KG1 (cell line): ENCODE measurements at regions not wholly inside any gene's neighbourhood (a gene's known extent, or its start where the extent isn't known, plus 50 kb on each side); places are given as distances from the start of the nearest gene placed in this dataset.

Experiments
- DNase-seq: peaks from one replicate; lab custom pipeline; 2025; lab: John Stamatoyannopoulos, UW

DNA sequence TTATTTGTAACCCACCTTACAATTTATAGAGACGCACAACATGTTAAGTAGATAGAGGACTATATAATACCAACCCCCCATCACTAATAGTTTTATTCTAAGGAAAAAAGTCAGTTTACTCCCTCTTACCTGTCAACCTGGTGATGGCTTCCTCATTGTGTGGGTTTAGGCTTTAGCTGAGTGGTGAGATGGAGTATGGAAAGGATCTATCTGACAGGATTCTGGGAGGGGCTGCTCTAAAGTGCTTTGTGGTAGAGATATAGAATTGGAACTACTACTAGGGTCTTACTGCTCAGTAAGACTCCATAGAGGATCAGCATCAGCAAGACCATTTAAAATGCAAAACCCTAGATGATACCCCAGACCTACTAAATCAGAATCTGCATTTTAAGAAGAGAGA, 82.1 kb upstream of the IFNE start:
- no peak for DNase-seq

DNA sequence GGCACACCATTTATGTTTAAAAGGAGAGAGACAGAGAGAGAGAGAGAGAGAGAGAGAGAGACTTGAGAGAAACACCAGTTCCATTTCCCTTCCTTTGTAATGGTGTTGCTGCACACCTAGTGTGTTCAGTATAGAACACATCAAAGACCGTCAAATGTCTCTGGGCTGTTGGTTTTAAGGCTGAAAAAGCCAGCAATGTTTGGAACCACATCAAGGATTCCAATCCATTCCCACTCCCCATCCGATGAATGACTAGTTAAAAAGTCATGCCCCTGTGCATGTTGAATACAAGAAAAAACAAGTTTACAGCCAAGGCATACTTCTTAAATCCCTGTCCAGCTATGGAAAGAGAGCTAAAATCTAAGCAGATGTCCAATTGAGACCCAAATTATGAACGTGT, 83.0 kb upstream of the IFNE start:
- DNase-seq = no peak

DNA sequence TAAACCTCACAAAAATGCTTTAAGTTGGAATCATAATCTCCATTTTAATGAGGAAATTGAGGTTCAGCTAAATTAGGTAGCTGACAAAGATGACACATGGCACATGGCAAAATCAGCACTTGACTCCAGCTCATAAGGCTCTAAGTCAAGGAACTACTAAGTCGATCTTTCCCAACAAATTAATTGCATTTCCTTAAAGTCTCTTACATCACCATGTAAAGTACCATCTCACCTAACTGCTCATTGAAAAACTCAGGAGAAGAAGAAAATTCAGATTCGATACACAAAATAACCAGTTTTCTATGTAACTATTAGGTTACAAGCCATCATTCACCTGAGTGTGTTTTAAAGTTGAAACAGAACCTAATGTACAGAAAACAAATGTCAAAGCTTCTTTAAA, 85.8 kb upstream of the IFNE start:
- no peak for DNase-seq

DNA sequence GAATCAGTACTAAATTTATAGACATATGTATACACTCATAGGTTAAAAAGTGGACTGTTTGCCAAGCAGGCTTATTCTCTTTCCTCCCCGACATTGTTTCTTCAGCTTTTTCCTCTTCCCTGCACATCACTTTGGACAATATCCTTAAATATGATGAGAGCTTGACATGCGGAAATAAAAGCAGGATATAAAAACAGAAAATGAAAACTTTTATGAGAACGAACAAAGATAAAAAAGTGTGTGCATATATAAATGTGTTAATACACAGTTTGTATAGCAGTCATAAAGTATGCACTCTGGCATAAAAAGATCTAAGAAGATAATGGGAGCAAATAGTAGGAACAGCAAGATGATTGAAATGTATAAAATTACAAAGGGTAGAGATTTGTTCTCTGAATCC, 86.4 kb upstream of the IFNE start:
- DNase-seq = no peak

DNA sequence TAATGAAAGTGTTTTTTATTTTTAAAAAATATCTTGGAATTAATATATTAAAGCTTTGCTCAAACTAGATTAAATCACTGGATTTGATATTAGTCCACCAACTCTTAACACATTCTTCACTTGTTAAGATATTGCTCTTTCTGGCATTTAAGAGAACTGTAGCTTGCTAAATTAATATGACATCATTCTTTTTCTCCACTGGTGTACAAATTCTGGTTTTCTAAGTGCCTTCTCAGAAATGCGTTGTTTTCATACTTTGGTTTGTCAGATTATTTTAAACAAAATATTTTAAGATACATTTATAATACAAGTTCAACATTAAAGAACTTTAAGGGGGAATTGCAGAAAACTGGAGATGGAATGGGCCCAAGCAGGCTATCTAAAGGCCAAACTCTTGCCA, 87.6 kb upstream of the IFNE start:
- no peak for DNase-seq

DNA sequence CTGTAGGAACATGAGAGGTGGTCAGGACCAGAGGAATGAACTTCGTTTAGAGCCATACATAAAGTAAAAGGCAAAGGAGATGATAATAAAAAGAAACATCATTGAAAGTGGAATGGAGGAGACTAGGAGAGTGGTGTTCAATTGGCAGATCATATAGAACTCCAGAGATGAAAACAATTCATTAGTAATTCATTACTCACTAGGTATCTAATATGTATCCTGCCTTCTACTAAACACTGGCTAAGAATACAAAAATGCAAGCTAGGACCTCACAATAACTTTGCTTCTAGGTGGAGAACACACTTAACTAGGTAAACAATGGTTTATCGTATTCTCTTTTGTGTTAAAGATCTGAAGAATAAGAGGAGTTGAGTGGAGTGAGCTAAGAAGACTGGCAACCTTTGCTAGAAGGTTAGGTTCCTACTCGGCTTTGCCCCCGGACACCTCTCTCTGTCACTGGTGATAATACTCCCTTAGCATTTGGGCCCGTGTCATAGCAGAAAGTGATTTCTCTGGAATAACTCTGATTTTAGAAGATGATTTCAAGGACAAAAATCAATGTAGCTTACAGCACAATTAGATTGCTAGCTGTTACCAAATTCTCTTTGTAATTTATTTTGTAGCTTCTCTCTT, 88.6 kb upstream of the IFNE start:
- DNase-seq = no peak

DNA sequence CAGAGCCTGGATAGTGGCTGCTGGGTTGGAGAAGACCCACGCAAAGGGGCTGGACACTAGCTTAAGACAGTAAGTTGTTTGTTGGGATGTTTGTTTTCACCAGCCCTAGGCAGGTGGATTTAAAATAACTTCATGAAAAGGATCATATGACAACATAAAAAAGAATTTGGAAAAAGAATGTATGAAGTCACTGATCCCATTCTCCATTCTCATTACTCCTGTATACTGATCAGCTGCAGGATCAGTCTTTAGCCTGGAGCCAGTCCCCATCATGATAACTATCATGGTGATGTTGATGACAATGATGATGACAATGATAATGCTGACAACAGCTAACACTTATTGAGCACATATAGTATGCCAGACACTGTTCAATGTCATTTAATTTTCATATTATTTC, 92.1 kb upstream of the IFNE start:
- DNase-seq = no peak

DNA sequence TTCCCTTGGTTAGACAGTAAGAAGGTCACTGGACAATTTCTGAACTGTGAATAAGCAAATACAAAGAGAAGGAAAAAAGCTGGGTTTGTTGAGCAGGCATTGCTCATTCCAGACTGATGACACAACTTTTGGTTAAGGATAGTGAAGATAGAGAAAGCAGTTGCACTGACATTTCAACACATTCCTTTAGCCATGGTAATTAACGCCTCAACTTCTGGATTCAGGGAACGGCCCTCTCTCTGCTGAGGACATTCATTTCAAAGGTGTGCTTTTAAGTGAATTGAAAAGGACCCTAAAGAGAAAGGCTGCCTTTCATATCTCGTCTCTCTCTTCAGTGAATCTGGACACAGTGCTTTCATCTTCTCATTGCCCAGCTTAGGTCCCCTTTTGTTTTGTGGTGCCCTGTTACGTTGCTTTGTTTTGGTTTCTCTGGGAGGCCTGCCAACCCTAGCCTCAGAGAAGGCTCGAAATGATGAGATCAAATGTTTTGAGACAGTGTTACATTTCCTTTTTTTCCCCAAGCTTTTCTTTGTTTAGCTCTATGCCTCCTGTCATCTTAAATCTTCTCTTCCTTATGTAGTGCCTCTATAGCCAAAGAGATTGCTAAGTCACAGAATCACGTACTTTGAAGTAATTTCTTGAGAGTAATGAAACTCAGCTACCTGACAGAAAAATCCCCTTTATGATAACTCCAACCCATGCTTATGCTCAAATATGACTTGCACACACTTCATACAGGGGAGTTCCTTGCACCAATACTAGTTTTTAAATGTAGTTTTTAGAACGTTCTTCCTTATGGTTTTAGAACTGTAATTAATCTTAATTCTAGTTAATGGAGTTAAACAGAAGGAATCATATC, 94.4 kb upstream of the IFNE start:
- DNase-seq = no peak

DNA sequence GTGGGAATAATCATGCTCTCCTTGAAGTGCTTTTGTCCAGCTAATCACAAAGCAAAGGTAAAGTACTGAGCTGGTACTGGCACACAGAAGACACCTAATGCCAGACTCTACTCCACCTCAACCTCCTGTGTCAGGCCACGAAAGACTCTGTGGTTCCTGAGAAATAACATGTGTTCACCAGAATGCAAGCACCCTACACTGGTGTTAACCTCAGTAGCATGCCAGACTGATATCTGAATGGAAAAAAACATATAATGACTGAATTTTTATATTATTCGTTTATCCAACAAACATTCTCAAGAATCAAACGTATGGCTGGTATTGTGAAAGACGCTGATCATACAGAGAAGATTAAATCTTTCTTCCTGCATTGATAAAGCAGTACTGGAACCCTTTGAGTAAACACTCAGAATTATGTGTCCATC, 97.1 kb upstream of the IFNE start:
- DNase-seq = no peak

DNA sequence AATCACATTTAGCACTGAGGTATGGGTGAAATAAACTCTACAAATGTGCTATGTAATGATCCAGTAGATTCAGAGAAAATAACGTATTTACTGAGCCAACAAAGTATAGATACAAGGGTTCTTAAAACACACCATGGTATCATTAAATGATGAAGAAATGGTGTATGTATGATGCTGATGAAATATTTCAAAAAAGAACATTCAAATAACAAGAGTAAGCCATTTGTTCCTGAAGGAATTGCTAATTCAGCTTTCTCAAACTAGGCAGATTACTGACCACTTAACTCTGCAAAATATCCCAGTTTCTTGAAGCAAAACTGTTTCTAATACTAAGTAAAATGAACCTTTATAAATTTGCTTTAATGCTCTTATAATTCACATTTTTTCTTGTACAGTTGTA, 97.6 kb upstream of the IFNE start:
- no peak for DNase-seq

DNA sequence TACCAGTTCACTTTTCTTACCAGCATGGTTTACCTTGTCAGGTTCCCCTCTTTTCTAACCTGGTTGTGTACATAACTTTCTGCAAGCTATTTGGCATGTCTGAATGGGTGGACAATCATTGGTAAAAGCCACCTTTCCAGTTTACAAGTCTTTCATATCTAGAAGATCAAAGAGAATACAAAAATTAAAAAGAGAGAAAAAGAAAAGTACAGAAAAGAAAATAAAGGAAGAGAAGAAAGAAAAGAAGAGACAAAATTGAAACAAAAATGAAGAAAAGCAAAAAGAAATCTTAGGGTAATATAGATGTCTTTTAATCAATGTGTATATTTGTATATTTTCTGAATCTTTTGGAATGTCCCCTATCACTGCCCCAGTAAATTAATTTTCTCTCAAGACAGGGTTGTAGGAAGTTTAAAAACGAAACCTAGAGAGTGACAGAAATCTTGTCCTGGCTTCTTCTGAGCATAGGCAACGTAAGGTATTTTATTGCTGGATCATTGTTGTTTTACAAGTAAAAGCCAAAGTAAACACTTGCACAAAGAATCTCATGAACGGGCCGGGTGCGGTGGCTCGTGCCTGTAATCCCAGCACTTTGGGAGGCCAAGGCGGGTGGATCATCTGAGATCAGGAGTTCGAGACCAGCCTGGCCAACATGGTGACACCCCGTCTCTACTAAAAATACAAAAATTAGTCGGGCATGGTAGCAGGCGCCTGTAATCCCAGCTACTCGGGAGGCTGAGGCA, 98.7 kb upstream of the IFNE start:
- no peak for DNase-seq

DNA sequence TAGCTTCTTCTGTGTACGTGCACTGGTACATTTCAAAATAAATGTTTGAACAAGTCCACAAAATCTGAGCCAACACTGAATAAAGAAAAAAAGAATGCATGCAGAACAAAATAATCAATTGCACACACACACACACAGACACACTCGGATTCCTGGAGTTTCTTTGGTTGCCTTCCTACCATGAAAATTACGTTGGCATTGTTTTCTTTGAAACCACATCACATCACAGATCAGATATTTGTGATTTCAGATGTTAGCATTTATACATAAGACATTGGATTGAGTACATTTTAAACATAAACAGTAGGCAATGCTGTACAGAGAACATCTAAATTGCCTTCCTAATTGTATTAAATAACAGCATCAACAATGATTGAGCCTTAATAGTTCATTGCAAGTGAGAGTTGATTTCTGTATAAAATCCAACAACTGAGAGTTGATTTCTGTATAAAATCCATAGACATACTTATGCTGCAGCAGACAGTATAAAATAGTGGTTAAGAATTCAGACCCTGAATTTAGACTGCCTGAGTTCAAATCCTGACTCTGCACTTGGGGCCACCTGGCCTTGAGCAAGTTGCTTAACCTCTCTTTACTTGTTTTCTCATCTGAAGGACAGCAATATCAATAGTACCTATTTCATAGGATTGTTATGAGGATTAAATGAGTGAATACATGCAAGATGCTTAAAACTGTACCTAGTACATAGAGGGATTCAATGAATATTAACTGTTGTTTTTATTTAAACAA, 101.7 kb upstream of the IFNE start:
- no peak for DNase-seq

DNA sequence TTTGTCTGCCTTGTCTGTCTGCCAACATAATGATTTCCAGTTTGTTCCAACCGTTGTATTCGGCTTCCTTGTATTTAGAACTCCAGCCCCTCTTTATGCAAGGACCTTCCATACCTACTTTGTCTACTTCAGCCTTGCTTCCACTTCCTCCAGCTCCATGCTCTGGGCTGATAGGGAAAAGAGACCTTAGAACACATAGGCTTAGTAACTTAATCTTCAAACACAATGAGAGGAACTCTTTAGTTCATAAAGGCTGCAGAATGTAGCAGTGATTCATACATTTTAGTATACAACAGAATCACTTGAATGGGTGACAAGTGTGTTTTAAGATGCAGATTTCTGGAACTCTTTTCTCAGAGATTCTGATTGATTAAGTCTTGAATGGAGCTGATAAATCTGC, 102.8 kb upstream of the IFNE start:
- DNase-seq = no peak

DNA sequence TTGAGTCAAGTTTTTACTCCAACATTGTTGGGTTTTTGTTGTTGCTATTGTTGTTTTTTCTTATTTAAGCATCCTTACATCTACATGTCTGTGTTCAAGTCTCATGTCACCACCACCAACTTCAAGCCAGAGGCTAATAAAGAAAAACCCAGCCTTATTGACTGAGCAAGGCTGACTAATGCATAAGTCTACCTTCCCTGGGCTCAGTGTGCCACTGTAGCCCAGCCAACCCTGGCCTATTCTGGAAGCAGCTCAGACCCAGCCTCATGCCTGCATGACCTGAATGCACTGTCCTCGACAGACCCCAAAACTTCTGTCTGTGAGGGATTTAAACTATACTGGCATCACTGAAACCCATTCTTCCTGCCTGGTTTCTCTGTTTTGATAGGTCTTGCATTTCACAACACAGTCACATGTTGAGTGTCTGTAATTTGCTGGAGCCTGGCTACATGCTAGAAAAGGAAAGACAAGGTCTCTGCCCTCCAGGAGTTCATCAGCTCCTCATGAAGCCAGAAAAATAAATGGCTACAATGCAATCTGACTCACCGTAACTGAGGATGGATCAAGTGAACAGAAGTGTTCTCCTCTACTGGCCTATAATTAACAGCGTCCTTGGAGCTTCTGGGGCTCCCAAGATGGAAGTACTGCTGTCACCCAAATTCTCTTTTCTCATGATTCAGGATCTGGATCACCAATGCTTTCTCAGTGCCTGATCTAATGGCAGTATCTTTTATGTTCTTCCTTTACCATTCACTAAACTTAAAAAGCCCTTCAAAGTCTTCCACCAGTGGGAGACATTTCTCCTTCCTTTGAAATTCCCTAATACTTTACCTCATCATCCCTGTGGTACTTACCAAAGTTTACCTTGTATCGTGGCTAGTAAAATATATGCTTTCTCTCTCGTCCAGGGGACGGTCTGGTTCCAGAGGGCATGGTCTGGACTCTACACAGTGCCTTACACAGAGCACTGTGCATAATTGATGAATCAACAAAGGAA, 103.9 kb upstream of the IFNE start:
- DNase-seq = no peak

DNA sequence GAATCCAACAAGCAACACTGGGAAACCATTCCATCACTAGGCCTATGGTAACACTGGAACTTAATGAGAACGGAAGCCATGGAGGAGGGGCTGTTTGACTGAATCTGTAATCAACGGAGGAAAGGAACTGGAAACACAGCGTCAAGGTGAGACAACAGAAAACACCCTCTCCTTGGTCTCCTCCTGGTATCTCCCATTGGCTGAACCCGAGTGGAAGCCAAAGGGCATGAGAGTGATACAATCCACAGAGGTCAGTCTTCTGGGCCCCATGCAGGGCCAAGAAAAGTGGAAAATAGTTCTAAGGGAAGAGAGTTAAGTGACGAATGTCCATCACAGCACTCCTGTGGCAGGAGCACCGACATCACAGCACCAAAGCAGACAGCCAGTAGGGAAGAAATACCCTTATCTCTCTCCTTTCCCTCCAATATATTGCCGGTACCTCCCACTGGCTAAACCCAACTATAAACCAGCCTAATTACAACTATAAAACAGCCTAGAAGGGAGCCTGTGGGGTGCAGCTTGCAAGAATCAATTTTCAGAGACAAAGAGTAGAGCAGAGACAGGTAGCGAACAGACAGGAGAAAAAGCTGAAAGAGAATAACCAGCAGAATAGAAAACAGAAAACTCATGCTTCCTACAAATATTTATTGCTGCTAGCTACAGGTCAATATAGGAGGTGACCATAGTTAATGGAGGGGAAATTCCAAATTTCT, 107.4 kb upstream of the IFNE start:
- DNase-seq = no peak

DNA sequence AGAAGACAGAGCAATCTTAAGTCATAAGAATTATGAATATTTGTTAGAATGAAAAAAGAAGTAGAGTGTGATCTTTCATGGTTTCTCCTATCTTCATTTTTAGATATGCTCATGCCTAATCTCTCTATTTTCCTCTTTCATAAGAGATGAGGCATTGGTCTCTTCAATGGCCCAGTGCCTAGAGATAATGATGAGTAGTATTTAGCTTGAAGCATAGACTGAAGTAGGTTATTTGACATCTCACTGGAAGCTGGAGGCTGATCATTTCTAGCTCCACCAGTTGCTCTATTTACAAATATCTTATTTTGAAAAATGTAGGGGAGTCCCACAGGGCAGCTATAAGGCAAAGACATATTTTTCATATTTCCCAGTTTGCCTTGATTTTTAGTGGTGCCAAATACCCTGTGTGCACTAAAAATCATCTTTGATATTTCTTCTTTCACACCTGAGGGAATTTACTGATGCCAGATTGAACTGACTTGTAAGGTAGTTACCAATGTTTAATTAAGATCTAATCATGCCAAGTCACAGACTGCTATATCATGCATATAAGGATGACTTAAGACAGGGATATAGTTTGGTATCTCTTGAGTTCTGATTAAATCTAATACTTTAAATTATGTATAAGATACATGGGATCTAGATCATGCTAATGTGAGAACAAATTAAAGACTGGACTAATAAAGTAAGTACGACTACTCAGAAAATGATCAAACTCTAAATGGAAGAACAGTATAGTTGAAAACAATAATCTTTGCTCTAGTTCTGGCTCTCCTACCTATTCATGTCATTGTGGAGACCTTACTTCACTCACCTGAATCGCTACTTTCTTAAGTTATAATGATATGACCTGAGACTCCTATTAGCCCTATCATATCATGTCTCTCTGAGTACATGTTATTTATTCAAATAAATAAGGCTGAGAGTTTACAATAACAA, 108.2 kb upstream of the IFNE start:
- DNase-seq = no peak

DNA sequence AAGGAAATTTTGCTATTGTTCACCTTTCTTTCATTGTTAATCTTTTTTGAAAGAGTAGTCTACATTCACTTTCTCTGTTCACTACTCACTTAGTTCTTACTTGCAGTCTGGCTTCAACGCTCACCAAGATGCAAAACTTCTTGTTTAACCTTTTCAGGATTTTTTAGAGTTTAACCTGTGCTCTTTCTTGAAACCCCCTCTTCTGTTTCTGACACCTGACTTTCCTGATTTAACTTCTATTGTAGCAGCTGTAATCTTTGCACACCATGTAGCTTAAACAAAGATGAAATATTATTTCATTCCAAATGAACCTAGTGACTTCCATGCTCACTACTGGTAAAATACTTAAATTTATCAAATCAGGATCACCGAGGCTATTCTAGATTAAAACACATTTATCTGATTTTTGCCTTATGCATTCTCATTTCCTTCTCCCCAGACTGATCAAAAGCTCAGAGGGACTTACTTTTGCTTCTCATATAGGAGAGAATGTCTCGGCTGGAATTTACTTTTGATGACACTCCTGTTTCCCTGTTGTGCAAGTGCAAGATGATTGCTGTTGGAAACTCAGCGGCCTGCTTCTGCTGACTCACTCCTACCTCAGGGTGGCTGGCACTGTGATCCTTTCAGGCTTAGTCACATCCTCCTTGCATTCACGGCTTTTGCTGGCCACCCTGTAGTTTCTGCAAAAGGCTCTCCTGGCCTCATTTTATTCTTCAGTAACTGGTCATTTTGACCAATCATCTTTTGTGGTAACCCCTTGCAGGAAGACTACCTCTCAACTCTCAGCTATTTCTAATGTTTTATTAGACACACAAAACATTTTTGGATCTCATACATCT, 109.3 kb upstream of the IFNE start:
- DNase-seq = no peak

DNA sequence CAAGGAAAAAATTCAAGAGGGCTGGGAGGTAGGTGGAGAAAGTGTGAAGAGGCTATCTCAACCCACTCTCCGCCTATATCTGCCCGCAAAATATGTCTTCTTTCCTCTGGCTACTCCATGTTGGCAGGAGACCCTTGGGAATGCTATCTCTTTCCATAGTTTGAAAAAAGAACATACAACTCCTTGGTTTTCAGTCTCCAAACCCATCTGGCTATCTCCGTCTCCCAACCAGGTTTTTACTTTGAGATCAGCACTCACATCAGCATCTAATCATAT, 109.9 kb upstream of the IFNE start:
- no peak for DNase-seq

DNA sequence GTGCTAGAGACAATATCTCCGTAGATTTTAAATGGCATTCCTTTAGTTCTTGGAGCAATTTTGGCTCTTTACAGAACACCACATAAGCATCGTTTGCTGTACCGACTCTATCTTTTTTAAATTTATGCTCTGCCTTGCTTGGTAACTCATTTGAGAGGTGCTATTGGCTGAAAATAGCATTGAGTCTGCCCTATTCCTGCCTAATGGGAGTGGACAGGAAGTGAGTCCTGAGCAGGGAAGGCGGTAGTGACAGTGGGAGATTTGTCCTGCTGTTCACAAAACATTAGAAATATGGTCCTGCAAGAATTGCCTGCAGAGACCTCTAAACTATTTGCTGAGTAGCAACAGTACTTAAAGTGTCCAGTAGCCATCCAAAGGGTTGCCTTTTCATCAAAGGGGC, 115.2 kb upstream of the IFNE start:
- DNase-seq = no peak
